ENCODE measurements at regions not wholly inside any gene's neighbourhood (a gene's known extent, or its start where the extent isn't known, plus 50 kb on each side); places are given as distances from the start of the nearest gene placed in this dataset.

- TF ChIP-seq YY1 (IDR thresholded peaks at IDR 0.05; ENCODE audit: insufficient read depth, insufficient read length): no peak
- TF ChIP-seq ZNF274 (IDR thresholded peaks at IDR 0.05; ENCODE audit: low read depth, low read length): no peak
- no peak for TF ChIP-seq SUZ12 (IDR thresholded peaks at IDR 0.05; ENCODE audit: extremely low read depth, insufficient read depth, insufficient read length)
Measured at GRCh38 chr4:65893957-65894755, 223.9 kb upstream of the EPHA5 start.

Measured in NT2/D1 (cell line).